Ovary (tissue), 3 donors: ENCODE measurements at regions not wholly inside any gene's neighbourhood (a gene's known extent, or its start where the extent isn't known, plus 50 kb on each side); places are given as distances from the start of the nearest gene placed in this dataset.

Source experiments
- POLR2A ChIP-seq: fragments of 450-650 bp; IDR thresholded peaks from one replicate; pipeline ENCODE4 v1.6.1; 2017; ENCODE audit warnings: antibody characterized with exemption, mild to moderate bottlenecking, moderate library complexity
- TF ChIP-seq, protein P1 (sequence below), 3 donors: fragments of 450-650 bp in 2 of 3; fragments of 200-600 bp in 1 of 3; IDR thresholded peaks; one replicate each; pipeline versions ENCODE4 v1.5.1 to v1.8.0; 2016 to 2022; ENCODE audit warnings: antibody characterized with exemption in 3 of 3, mild to moderate bottlenecking in 1 of 3
- donor health status: DM: no; HTN: no; CAD: no.

DNA sequence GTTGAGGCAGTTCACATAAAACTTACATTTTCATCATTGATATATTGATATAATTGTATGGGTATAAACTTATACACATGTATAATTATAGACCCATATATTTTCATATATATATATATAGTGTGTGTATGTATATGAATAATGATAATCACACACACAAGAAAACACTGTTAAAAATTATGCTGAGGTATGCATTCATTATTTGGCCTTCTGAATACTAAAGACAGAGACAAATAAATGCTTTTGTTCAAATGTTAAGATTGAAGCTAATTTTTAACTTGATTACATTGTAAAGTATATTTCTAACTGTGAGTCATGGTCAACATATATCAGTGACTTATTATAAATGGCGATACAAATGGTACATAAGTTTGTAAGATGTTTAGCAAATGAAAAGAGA, 888.8 kb downstream of the OTOL1 start:
- TF ChIP-seq, protein P1, sequence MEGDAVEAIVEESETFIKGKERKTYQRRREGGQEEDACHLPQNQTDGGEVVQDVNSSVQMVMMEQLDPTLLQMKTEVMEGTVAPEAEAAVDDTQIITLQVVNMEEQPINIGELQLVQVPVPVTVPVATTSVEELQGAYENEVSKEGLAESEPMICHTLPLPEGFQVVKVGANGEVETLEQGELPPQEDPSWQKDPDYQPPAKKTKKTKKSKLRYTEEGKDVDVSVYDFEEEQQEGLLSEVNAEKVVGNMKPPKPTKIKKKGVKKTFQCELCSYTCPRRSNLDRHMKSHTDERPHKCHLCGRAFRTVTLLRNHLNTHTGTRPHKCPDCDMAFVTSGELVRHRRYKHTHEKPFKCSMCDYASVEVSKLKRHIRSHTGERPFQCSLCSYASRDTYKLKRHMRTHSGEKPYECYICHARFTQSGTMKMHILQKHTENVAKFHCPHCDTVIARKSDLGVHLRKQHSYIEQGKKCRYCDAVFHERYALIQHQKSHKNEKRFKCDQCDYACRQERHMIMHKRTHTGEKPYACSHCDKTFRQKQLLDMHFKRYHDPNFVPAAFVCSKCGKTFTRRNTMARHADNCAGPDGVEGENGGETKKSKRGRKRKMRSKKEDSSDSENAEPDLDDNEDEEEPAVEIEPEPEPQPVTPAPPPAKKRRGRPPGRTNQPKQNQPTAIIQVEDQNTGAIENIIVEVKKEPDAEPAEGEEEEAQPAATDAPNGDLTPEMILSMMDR (IDR thresholded peaks at IDR 0.05) = no peak
- TF ChIP-seq POLR2A = no peak
